ENCODE measurements at regions not wholly inside any gene's neighbourhood (a gene's known extent, or its start where the extent isn't known, plus 50 kb on each side); places are given as distances from the start of the nearest gene placed in this dataset.

DNA sequence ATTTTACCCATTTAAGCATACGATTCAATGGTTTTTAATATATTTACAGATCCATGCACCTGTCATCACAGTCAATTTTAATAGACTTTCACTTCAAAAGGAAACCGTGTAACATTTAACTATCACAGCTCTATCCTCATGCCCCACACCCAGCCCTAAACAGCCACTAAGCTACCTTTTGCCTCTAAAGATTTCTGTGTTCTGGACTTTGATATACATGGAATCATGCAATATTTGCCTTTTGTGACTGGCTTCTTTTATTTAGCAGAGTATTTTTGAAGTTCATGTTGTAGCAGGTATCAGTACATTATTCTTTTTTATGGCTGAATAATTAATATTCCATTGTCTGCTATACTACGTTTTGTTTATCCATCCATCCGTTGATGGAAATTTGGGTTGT is 50.3 kb upstream of the STX16 start:
- Histone ChIP-seq H3K4me3 (no peak overlapping the region), H3K27ac (no peak overlapping the region)
- DNase-seq (ENCODE audit: low spot score): no peak
- TF ChIP-seq, protein P1, sequence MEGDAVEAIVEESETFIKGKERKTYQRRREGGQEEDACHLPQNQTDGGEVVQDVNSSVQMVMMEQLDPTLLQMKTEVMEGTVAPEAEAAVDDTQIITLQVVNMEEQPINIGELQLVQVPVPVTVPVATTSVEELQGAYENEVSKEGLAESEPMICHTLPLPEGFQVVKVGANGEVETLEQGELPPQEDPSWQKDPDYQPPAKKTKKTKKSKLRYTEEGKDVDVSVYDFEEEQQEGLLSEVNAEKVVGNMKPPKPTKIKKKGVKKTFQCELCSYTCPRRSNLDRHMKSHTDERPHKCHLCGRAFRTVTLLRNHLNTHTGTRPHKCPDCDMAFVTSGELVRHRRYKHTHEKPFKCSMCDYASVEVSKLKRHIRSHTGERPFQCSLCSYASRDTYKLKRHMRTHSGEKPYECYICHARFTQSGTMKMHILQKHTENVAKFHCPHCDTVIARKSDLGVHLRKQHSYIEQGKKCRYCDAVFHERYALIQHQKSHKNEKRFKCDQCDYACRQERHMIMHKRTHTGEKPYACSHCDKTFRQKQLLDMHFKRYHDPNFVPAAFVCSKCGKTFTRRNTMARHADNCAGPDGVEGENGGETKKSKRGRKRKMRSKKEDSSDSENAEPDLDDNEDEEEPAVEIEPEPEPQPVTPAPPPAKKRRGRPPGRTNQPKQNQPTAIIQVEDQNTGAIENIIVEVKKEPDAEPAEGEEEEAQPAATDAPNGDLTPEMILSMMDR (IDR thresholded peaks at IDR 0.05): no peak

DNA sequence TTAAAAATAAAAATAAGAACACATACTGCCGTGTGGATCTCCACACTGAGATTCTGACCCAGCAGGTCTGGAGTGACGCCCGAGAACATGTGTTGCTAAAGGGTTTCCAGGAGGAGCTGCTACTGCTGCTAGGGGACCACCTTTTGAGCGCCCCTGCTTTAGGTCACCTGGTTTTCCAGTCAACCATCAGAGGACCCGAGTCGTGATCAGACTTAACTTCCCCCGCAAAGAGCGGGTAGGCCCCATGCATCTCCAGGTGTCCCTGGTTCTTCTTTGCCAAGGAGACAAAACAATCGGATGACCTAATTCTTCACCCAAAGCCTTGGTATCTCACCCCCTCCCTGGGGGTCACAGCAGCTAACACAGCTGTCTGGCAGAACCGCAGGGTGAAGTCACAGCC is 51.1 kb upstream of the STX16 start:
- TF ChIP-seq, protein P1 (IDR thresholded peaks at IDR 0.05): no peak
- Histone ChIP-seq H3K4me3 (no peak overlapping the region), H3K27ac (no peak overlapping the region)
- no peak for DNase-seq (ENCODE audit: low spot score)

DNA sequence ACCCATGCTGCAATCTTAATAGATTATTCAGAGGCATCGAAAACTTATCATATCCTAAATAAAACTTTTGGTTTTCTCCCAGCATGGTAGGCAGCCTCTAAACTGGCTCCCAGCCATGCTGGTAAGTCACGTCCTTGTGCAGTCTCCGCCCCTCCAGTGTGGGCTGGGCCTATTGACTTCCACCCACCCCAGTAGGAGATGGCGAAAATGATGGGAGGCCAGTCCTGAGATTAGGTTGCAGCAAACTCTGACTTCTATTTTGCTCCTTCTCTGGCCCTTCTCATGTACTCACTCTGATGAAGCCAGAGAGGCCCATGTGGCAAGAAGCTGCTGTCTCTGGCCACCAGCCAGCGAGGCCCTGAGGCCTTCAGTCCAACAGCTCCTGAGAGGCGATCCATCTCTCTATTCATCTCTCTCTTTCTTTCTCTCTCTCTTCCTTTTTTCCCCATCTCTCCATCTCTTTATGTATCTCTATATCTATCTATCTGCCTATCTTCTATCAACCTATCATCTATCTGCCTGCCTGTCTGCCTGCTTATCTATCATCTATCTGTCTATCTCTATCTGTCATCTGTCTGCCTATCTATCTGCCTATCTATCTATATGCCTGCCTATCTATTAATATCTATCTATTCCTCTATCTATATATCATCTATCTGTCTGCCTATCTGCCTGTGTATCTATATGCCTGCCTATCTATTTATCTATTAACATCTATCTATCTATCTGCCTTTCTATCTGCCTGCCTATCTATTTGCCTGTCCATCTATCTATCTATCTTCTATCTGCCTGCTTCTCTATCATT is 52.7 kb upstream of the STX16 start:
- no peak overlapping the region for H3K27ac ChIP-seq
- H3K4me3 ChIP-seq: no peak overlapping the region
- no peak for DNase-seq (ENCODE audit: low spot score)
- TF ChIP-seq, protein P1 (IDR thresholded peaks at IDR 0.05): no peak

DNA sequence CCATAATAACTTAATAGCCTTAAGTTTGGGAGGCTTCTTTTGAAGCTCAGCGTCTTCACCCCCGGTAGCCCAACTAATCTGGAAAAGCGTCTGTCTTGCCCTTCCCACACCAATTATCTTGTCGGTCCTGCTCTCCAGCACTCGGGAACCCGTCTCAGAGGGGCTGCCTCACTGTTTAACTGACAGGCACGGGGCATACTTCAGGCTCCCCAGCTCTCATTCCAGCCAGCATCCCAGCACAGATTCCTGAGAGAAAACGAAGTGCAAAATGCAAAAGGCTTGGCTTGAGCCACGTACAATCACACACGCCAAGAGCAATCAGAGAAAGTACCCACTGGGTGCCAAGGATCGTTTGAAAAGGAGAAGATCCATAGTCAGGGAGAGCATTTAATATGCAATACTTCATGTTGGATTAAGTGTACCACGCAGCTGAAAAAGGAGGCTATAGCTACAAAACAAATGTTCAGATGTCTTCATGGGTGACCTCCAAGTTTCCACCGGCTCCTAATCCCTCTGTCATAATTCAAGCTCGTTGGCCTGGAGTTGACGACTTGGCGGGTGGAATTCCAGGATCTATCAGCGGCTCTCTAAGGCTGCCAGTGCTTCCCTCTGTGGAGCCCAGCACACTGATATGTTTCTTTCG is 53.7 kb upstream of the STX16 start:
- H3K4me3 ChIP-seq: no peak overlapping the region
- peak overlapping the region in 1 of 2 donors; percentile 25 for H3K27ac ChIP-seq
- TF ChIP-seq, protein P1 (IDR thresholded peaks at IDR 0.05): no peak
- DNase-seq (ENCODE audit: low spot score): no peak

DNA sequence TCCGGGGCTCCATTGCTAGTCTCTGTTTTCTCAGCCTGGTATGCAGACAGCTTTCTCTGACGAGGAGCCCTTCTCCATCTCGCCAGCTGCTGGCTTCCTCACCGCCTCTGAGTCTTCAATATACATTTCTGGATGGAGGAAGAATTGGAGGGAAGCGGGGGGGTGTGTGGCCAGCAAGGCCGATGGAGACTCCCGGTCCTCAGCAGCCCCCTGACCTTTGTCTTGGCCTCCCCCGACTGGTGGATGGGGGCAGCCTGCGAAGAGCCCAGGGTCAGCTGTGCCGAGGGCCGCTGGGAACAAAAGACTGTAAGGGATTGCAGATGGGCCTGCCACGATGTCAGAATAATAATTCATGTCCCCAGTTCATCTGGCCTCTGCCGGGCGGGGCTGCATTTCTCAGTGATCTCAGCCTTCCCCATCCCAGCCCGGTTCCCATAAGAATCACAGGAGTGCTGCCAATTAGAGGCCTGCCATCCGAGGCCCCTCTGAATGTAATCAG is 54.3 kb upstream of the STX16 start:
- H3K27ac ChIP-seq: peak overlapping the region in 1 of 2 donors; percentile 25
- no peak overlapping the region for H3K4me3 ChIP-seq
- TF ChIP-seq, protein P1 (IDR thresholded peaks at IDR 0.05): no peak
- no peak for DNase-seq (ENCODE audit: low spot score)

DNA sequence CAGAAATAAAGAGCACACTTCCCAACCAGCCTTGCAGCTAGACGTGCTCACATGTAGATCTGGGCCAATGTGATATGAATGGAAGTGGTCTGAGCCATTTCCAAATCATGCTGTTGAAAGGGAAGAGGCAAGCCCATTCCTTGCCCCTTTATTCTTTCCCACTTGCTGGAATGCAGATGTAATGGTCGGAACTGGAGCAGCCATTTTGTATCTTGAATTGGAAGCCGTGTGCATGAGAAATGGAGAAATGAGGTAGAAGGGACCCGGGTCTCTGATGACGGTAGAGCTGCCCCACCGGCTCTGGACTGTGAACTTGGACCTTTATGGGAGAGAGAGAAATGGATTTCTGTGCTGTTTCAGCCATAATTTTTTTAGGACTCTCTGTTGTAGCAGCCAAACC is 54.8 kb upstream of the STX16 start:
- TF ChIP-seq, protein P1 (IDR thresholded peaks at IDR 0.05): no peak
- no peak for DNase-seq (ENCODE audit: low spot score)
- Histone ChIP-seq H3K4me3 (no peak overlapping the region), H3K27ac (no peak overlapping the region)

Data from coronary artery (tissue), 2 donors.